ENCODE measurements at regions not wholly inside any gene's neighbourhood (a gene's known extent, or its start where the extent isn't known, plus 50 kb on each side); places are given as distances from the start of the nearest gene placed in this dataset.
A peak's percentile ranks its signal among the peaks of the same experiment; 100 is the strongest.
"Not testable (repeated sequence)": the region's sequence is repeated elsewhere in the genome, so short reads cannot be mapped to it uniquely, and the experiment has no call there.

GRCh38 chr9:62802719-62803079, 1612.9 kb downstream of the SPATA31A7 start:
- not testable (repeated sequence) for TF ChIP-seq CTCF (IDR thresholded peaks at IDR 0.05; ENCODE audit: insufficient read depth, low read length); REST (IDR thresholded peaks at IDR 0.05; ENCODE audit: insufficient replicate concordance, low read depth); POLR2AphosphoS5 (IDR thresholded peaks at IDR 0.05; ENCODE audit: low read depth)
- peak; percentile 35; the same call in 1 of the 2 replicates for TF ChIP-seq GABPA (IDR thresholded peaks at IDR 0.05; ENCODE audit: low read depth)

Measured in HL-60 (cell line).